ENCODE measurements at regions not wholly inside any gene's neighbourhood (a gene's known extent, or its start where the extent isn't known, plus 50 kb on each side); places are given as distances from the start of the nearest gene placed in this dataset.

- Histone ChIP-seq H3K27ac (ENCODE audit: low read depth, low read length, severe bottlenecking) (no peak overlapping the region), H3K4me1 (ENCODE audit: control insufficient read depth, insufficient read depth, low read length, poor library complexity, severe bottlenecking) (no peaks in the 10 kb centered on the region), H3K9me3 (ENCODE audit: control insufficient read depth, low read length) (no peaks in the 10 kb centered on the region), H3K4me3 (ENCODE audit: extremely low read depth, insufficient read depth, low read length, poor library complexity, severe bottlenecking) (no peak overlapping the region), H3K36me3 (ENCODE audit: control insufficient read depth, insufficient read depth, low read length) (no peaks in the 10 kb centered on the region)
- 93 to 96% methylated on average over 4 to 5 of the region's 9 CpGs for WGBS, 2 experiments (ENCODE audit: insufficient coverage in 2 of 2)
These were observed 64.6 kb upstream of the CLDN14 start for GRCh38 chr21:36544545-36544944.

DNA sequence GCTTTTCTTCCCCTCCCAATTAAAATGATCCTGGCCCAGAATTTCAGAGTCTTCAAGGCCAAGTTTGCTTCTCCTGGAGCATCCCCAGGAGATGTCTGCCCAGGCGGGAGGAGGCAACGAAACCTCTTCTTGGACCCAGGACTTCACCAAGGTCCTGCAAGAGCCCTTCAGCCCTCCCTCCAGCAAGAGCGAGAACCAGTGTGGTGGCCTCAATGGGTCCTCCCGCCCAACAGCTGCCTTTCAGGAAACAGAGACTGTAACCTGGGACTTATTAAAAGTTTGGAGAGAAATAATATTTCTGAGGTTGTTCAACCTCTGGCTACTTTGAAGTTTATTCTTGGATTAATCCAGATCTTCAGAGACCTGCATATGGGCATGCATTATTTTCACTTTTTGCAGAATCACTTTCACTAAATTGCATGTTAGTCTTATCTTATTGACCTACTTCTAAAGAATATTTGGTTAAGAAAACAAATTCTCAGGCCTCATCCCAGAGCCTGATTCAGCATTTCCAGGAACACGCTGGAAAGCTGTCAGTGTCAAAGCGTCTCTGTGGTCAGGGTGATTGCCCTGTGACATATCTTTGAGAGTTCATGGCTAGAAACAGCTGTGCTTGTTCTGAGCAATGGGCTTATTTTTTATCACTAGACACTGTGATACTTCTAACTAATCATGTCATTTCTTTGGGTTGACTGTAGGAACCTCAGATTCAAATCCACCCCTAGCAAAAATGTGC is 66.0 kb upstream of the CLDN14 start:
- Histone ChIP-seq H3K36me3 (ENCODE audit: control insufficient read depth, insufficient read depth, low read length) (no peaks in the 10 kb centered on the region), H3K9me3 (ENCODE audit: control insufficient read depth, low read length) (no peaks in the 10 kb centered on the region), H3K27ac (ENCODE audit: low read depth, low read length, severe bottlenecking) (no peak overlapping the region), H3K4me3 (ENCODE audit: extremely low read depth, insufficient read depth, low read length, poor library complexity, severe bottlenecking) (no peak overlapping the region), H3K4me1 (ENCODE audit: control insufficient read depth, insufficient read depth, low read length, poor library complexity, severe bottlenecking) (peaks cover 4% of the 10 kb centered on the region)
- WGBS, 2 experiments (ENCODE audit: insufficient coverage in 2 of 2): 92 to 100% methylated on average over 4 of the region's 6 CpGs

- H3K36me3 ChIP-seq (ENCODE audit: control insufficient read depth, insufficient read depth, low read length): no peaks in the 10 kb centered on the region
- WGBS, 2 experiments (ENCODE audit: insufficient coverage in 2 of 2): 90 to 91% methylated on average over 14 of the region's 14 CpGs
- H3K9me3 ChIP-seq (ENCODE audit: control insufficient read depth, low read length): no peaks in the 10 kb centered on the region
- H3K27ac ChIP-seq (ENCODE audit: low read depth, low read length, severe bottlenecking): no peak overlapping the region
- peaks cover 8% of the 10 kb centered on the region for H3K4me1 ChIP-seq (ENCODE audit: control insufficient read depth, insufficient read depth, low read length, poor library complexity, severe bottlenecking)
- H3K4me3 ChIP-seq (ENCODE audit: extremely low read depth, insufficient read depth, low read length, poor library complexity, severe bottlenecking): no peak overlapping the region
These were observed 67.5 kb upstream of the CLDN14 start for GRCh38 chr21:36547464-36547863.

DNA sequence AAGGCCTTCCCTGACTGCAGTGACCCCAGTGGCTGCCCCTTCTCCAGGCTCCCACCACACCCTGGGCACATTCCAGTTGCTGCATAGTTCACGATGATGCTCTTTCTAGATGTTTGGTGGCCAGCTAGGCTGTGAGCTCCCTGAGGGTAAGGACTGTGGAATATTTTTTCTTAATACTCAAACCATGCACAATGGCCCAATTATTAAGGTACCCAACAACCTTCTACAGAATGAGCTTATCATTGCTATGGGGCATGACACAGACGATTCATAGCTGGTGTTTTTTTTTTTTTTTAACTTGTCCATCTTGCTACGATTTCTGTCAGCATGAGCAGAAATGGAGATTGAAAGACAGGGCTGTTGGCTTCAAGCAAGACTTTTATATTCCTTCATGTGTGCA is 68.9 kb upstream of the CLDN14 start:
- Histone ChIP-seq H3K36me3 (ENCODE audit: control insufficient read depth, insufficient read depth, low read length) (no peaks in the 10 kb centered on the region), H3K27ac (ENCODE audit: low read depth, low read length, severe bottlenecking) (no peak overlapping the region), H3K4me3 (ENCODE audit: extremely low read depth, insufficient read depth, low read length, poor library complexity, severe bottlenecking) (no peak overlapping the region), H3K9me3 (ENCODE audit: control insufficient read depth, low read length) (no peaks in the 10 kb centered on the region), H3K4me1 (ENCODE audit: control insufficient read depth, insufficient read depth, low read length, poor library complexity, severe bottlenecking) (peaks cover 8% of the 10 kb centered on the region)
- WGBS, 2 experiments (ENCODE audit: insufficient coverage in 2 of 2): 80 to 86% methylated on average over 1 of the region's 3 CpGs

GRCh38 chr21:36549470-36549869 is 69.5 kb upstream of the CLDN14 start:
- Histone ChIP-seq H3K36me3 (ENCODE audit: control insufficient read depth, insufficient read depth, low read length) (no peaks in the 10 kb centered on the region), H3K4me3 (ENCODE audit: extremely low read depth, insufficient read depth, low read length, poor library complexity, severe bottlenecking) (no peak overlapping the region), H3K4me1 (ENCODE audit: control insufficient read depth, insufficient read depth, low read length, poor library complexity, severe bottlenecking) (peaks cover 8% of the 10 kb centered on the region), H3K9me3 (ENCODE audit: control insufficient read depth, low read length) (no peaks in the 10 kb centered on the region), H3K27ac (ENCODE audit: low read depth, low read length, severe bottlenecking) (no peak overlapping the region)
- 93 to 97% methylated on average over 6 to 7 of the region's 7 CpGs for WGBS, 2 experiments (ENCODE audit: insufficient coverage in 2 of 2)

DNA sequence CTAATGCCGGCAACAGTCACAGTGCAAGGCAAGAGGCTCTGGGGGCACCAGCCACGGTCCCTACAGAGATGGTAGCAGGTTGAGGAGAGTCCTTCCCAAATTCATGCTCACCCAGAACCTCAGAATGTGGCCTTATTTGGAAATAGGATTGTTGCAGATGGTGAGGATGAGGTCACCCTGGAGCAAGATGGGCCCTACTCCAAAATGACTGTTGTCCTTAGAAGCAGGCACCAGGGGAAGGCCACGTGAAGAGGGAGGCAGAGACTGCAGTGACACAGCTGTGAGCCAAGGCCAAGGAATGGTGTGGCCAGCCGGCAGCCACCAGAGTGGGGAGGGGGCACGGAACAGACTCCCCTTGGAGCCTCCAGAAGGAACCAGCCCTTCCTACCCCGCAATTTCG is 70.8 kb upstream of the CLDN14 start:
- no peaks in the 10 kb centered on the region for H3K9me3 ChIP-seq (ENCODE audit: control insufficient read depth, low read length)
- H3K4me1 ChIP-seq (ENCODE audit: control insufficient read depth, insufficient read depth, low read length, poor library complexity, severe bottlenecking): peaks cover 8% of the 10 kb centered on the region
- 87 to 90% methylated on average over 4 to 7 of the region's 7 CpGs for WGBS, 2 experiments (ENCODE audit: insufficient coverage in 2 of 2)
- H3K27ac ChIP-seq (ENCODE audit: low read depth, low read length, severe bottlenecking): no peak overlapping the region
- no peak overlapping the region for H3K4me3 ChIP-seq (ENCODE audit: extremely low read depth, insufficient read depth, low read length, poor library complexity, severe bottlenecking)
- no peaks in the 10 kb centered on the region for H3K36me3 ChIP-seq (ENCODE audit: control insufficient read depth, insufficient read depth, low read length)

GRCh38 chr21:36551321-36551720 is 71.4 kb upstream of the CLDN14 start:
- H3K36me3 ChIP-seq (ENCODE audit: control insufficient read depth, insufficient read depth, low read length): no peaks in the 10 kb centered on the region
- no peak overlapping the region for H3K4me3 ChIP-seq (ENCODE audit: extremely low read depth, insufficient read depth, low read length, poor library complexity, severe bottlenecking)
- H3K27ac ChIP-seq (ENCODE audit: low read depth, low read length, severe bottlenecking): no peak overlapping the region
- 93 to 100% methylated on average over 3 to 4 of the region's 4 CpGs for WGBS, 2 experiments (ENCODE audit: insufficient coverage in 2 of 2)
- peaks cover 8% of the 10 kb centered on the region for H3K4me1 ChIP-seq (ENCODE audit: control insufficient read depth, insufficient read depth, low read length, poor library complexity, severe bottlenecking)
- H3K9me3 ChIP-seq (ENCODE audit: control insufficient read depth, low read length): no peaks in the 10 kb centered on the region

GRCh38 chr21:36551731-36552433 is 72.0 kb upstream of the CLDN14 start:
- no peak overlapping the region for H3K4me3 ChIP-seq (ENCODE audit: extremely low read depth, insufficient read depth, low read length, poor library complexity, severe bottlenecking)
- no peak overlapping the region for H3K27ac ChIP-seq (ENCODE audit: low read depth, low read length, severe bottlenecking)
- H3K9me3 ChIP-seq (ENCODE audit: control insufficient read depth, low read length): no peaks in the 10 kb centered on the region
- WGBS, 2 experiments (ENCODE audit: insufficient coverage in 2 of 2): 74 to 80% methylated on average over 5 to 8 of the region's 10 CpGs
- H3K4me1 ChIP-seq (ENCODE audit: control insufficient read depth, insufficient read depth, low read length, poor library complexity, severe bottlenecking): peaks cover 8% of the 10 kb centered on the region
- no peaks in the 10 kb centered on the region for H3K36me3 ChIP-seq (ENCODE audit: control insufficient read depth, insufficient read depth, low read length)

- Histone ChIP-seq H3K4me3 (ENCODE audit: extremely low read depth, insufficient read depth, low read length, poor library complexity, severe bottlenecking) (no peak overlapping the region), H3K9me3 (ENCODE audit: control insufficient read depth, low read length) (no peaks in the 10 kb centered on the region), H3K4me1 (ENCODE audit: control insufficient read depth, insufficient read depth, low read length, poor library complexity, severe bottlenecking) (peaks cover 8% of the 10 kb centered on the region), H3K36me3 (ENCODE audit: control insufficient read depth, insufficient read depth, low read length) (no peaks in the 10 kb centered on the region), H3K27ac (ENCODE audit: low read depth, low read length, severe bottlenecking) (no peak overlapping the region)
These were observed 72.5 kb upstream of the CLDN14 start for GRCh38 chr21:36552434-36552785.

GRCh38 chr21:36553406-36553805 is 73.5 kb upstream of the CLDN14 start:
- Histone ChIP-seq H3K36me3 (ENCODE audit: control insufficient read depth, insufficient read depth, low read length) (no peaks in the 10 kb centered on the region), H3K4me3 (ENCODE audit: extremely low read depth, insufficient read depth, low read length, poor library complexity, severe bottlenecking) (no peak overlapping the region), H3K27ac (ENCODE audit: low read depth, low read length, severe bottlenecking) (no peak overlapping the region), H3K4me1 (ENCODE audit: control insufficient read depth, insufficient read depth, low read length, poor library complexity, severe bottlenecking) (peaks cover 8% of the 10 kb centered on the region), H3K9me3 (ENCODE audit: control insufficient read depth, low read length) (no peaks in the 10 kb centered on the region)
- 95 to 96% methylated on average over 2 to 3 of the region's 6 CpGs for WGBS, 2 experiments (ENCODE audit: insufficient coverage in 2 of 2)

- Histone ChIP-seq H3K4me1 (ENCODE audit: control insufficient read depth, insufficient read depth, low read length, poor library complexity, severe bottlenecking) (peaks cover 8% of the 10 kb centered on the region), H3K27ac (ENCODE audit: low read depth, low read length, severe bottlenecking) (no peak overlapping the region), H3K4me3 (ENCODE audit: extremely low read depth, insufficient read depth, low read length, poor library complexity, severe bottlenecking) (no peak overlapping the region), H3K9me3 (ENCODE audit: control insufficient read depth, low read length) (no peaks in the 10 kb centered on the region), H3K36me3 (ENCODE audit: control insufficient read depth, insufficient read depth, low read length) (no peaks in the 10 kb centered on the region)
- WGBS, 2 experiments (ENCODE audit: insufficient coverage in 2 of 2): 81% methylated on average over 9 to 13 of the region's 15 CpGs
These were observed 74.7 kb upstream of the CLDN14 start for GRCh38 chr21:36554411-36555157.
